GM19467 (cell line): ENCODE measurements at regions not wholly inside any gene's neighbourhood (a gene's known extent, or its start where the extent isn't known, plus 50 kb on each side); places are given as distances from the start of the nearest gene placed in this dataset.

Experiments used
- ATAC-seq: cut with Tn5 transposase; IDR thresholded peaks from one replicate; pipeline ENCODE4 v1.9.1; 2021; ENCODE audit warnings: mild to moderate bottlenecking, moderate library complexity; ENCODE audit not compliant: unreplicated experiment

- ATAC-seq = no peak
Measured at GRCh38 chr10:78445308-78445707, 411.6 kb downstream of the RPS24 start.

GRCh38 chr10:78448470-78448869, 414.8 kb downstream of the RPS24 start:
- ATAC-seq = no peak

GRCh38 chr10:78448994-78449418, 415.3 kb downstream of the RPS24 start:
- ATAC-seq = no peak

- no peak for ATAC-seq
Measured at GRCh38 chr10:78449554-78449953, 415.9 kb downstream of the RPS24 start.

GRCh38 chr10:78450239-78450638, 416.6 kb downstream of the RPS24 start:
- no peak for ATAC-seq

- ATAC-seq = no peak
Measured at GRCh38 chr10:78450807-78451485, 417.3 kb downstream of the RPS24 start.

- no peak for ATAC-seq
Measured at GRCh38 chr10:78451592-78451991, 417.9 kb downstream of the RPS24 start.

- no peak for ATAC-seq
Measured at GRCh38 chr10:78454123-78454645, 420.5 kb downstream of the RPS24 start.

- ATAC-seq = no peak
Measured at GRCh38 chr10:78455236-78455635, 421.6 kb downstream of the RPS24 start.

- no peak for ATAC-seq
Measured at GRCh38 chr10:78455811-78456210, 422.1 kb downstream of the RPS24 start.

GRCh38 chr10:78456649-78457400, 423.2 kb downstream of the RPS24 start:
- no peak for ATAC-seq

- ATAC-seq = no peak
Measured at GRCh38 chr10:78457804-78458482, 424.3 kb downstream of the RPS24 start.

GRCh38 chr10:78458983-78459638, 425.4 kb downstream of the RPS24 start:
- ATAC-seq = no peak

GRCh38 chr10:78459639-78460037, 426.0 kb downstream of the RPS24 start:
- no peak for ATAC-seq

GRCh38 chr10:78460204-78460603, 426.5 kb downstream of the RPS24 start:
- no peak for ATAC-seq

GRCh38 chr10:78461333-78461732, 427.7 kb downstream of the RPS24 start:
- no peak for ATAC-seq

- ATAC-seq = no peak
Measured at GRCh38 chr10:78462176-78462575, 428.5 kb downstream of the RPS24 start.

- no peak for ATAC-seq
Measured at GRCh38 chr10:78462726-78463228, 429.1 kb downstream of the RPS24 start.

GRCh38 chr10:78464118-78464855, 430.6 kb downstream of the RPS24 start:
- no peak for ATAC-seq

GRCh38 chr10:78464856-78465267, 431.2 kb downstream of the RPS24 start:
- ATAC-seq = no peak
